Caco-2 (cell line): ENCODE measurements at regions not wholly inside any gene's neighbourhood (a gene's known extent, or its start where the extent isn't known, plus 50 kb on each side); places are given as distances from the start of the nearest gene placed in this dataset.

Source experiments
- BruUV-seq: library from RNA; stranded (reverse); fragments of 400-500 nt; replicated peaks from 2 replicates; lab custom pipeline; 2021; lab: Mats Ljungman, UMichigan
- CTCF ChIA-PET: fragments of 300-600 bp; sonication (Branson Sonifier 250); formaldehyde crosslinking; loops from one replicate; lab custom pipeline; 2022; ENCODE audit warnings: antibody characterized with exemption; lab: Charles Lee
- POLR2A ChIA-PET: fragments of 300-600 bp; sonication (Branson Sonifier 250); formaldehyde crosslinking; loops from one replicate; lab custom pipeline; 2022; ENCODE audit warnings: antibody characterized with exemption; lab: Charles Lee
- DNase-seq, 2 experiments: peaks; one replicate each; pipeline versions ENCODE4 v3.0.0 to v3.0.0-alpha.2; 2020 to 2022
- H3K27me3 ChIP-seq: replicated peaks from 2 replicates; pipeline ENCODE4 v1.6.0; 2011; ENCODE audit warnings: low read length; ENCODE audit not compliant: control insufficient read depth, insufficient read depth
- H3K36me3 ChIP-seq: 2 replicates; pipeline ENCODE4 v1.5.1; 2011; ENCODE audit warnings: low read length; ENCODE audit not compliant: control insufficient read depth, insufficient read depth
- H3K4me1 ChIP-seq: fragments of 250-450 bp; sonication (Bioruptor Pico); 2 replicates; pipeline ENCODE4 v1.5.1; 2020; ENCODE audit warnings: mild to moderate bottlenecking
- H3K4me3 ChIP-seq: 2 replicates; pipeline ENCODE4 v1.5.1; 2011; ENCODE audit warnings: low read depth, mild to moderate bottlenecking, control low read depth, low read length
- H3K9me3 ChIP-seq: fragments of 250-450 bp; sonication (Bioruptor Pico); 2 replicates; pipeline ENCODE4 v1.5.1; 2020; ENCODE audit warnings: mild to moderate bottlenecking, moderate library complexity
- H3K27ac Mint-ChIP-seq: one replicate; pipeline ENCODE4 v1.8.0; 2022; ENCODE audit warnings: mixed read lengths; ENCODE audit not compliant: unreplicated experiment
- H3K27me3 Mint-ChIP-seq: one replicate; pipeline ENCODE4 v1.8.0; 2022; ENCODE audit warnings: mixed read lengths; ENCODE audit not compliant: insufficient read depth, unreplicated experiment
- H3K36me3 Mint-ChIP-seq: one replicate; pipeline ENCODE4 v1.8.0; 2022; ENCODE audit warnings: mild to moderate bottlenecking, mixed read lengths; ENCODE audit not compliant: insufficient read depth, unreplicated experiment
- H3K4me1 Mint-ChIP-seq: one replicate; pipeline ENCODE4 v1.8.0; 2022; ENCODE audit warnings: low read depth, mixed read lengths; ENCODE audit not compliant: unreplicated experiment
- H3K4me3 Mint-ChIP-seq: one replicate; pipeline ENCODE4 v1.8.0; 2022; ENCODE audit warnings: mild to moderate bottlenecking, moderate library complexity, mixed read lengths; ENCODE audit not compliant: unreplicated experiment
- H3K9me3 Mint-ChIP-seq: one replicate; pipeline ENCODE4 v1.8.0; 2022; ENCODE audit warnings: mixed read lengths; ENCODE audit not compliant: unreplicated experiment
- CTCF ChIP-seq, 2 experiments: fragments of 200-600 bp in 1 of 2; IDR thresholded peaks; 1 replicate in 1 of 2; 2 replicates in 1 of 2; pipeline versions ENCODE4 v1.5.1 to v1.8.0; 2011 to 2022; ENCODE audit warnings: antibody characterized with exemption in 1 of 2, control low read depth in 1 of 2, inconsistent platforms in 1 of 2, low read depth in 1 of 2, low read length in 1 of 2, mild to moderate bottlenecking in 1 of 2, moderate library complexity in 1 of 2; ENCODE audit not compliant: insufficient read depth in 1 of 2, severe bottlenecking in 1 of 2, unreplicated experiment in 1 of 2
- intact Hi-C: fragments of 100-400 bp; cut with micrococcal nuclease; formaldehyde crosslinking; loops from one replicate; pipeline ENCODE4 v1.10.0; 2022; ENCODE audit not compliant: unreplicated experiment

DNA sequence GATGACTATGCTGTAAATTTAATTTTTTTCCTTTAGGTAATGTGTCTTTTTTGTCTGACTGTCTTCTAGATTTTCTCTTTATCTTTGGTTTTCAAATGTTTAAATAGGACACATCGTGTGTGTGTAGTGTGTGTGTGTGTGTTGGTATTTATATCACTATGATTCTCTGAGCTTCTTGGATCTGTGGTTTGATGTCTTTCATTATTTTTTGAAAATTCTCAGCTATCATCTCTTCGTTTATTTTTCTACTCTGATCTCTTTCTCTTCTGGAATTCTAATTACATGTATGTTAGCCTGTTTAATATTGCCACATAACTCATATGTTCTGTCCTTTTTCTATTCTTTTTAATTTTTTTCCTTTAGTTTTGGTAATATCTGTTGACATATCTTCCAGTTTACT lies 73.5 kb upstream of the OR10AD1 start:
- intact Hi-C loops: no loop called here

GRCh38 chr12:48266826-48267225 lies 63.7 kb upstream of the OR10AD1 start:
- Mint-ChIP-seq H3K27ac (no peak overlapping the region), H3K27me3 (peaks cover 30% of the 10 kb centered on the region), H3K4me3 (no peak overlapping the region), H3K9me3 (peaks cover 9% of the 10 kb centered on the region), H3K36me3 (no peaks in the 10 kb centered on the region), H3K4me1 (no peaks in the 10 kb centered on the region)
- BruUV-seq: no TSS peak
- Histone ChIP-seq H3K36me3 (no peaks in the 10 kb centered on the region), H3K4me3 (no peak overlapping the region), H3K4me1 (no peaks in the 10 kb centered on the region), H3K9me3 (no peaks in the 10 kb centered on the region; the same call in 1 of the 2 replicates), H3K27me3 (peaks cover 2% of the 10 kb centered on the region; the same call in 1 of the 2 replicates)
- DNase-seq: no peak
- POLR2A ChIA-PET: no interaction called here
- CTCF ChIA-PET: no interaction called here
- intact Hi-C loops: no loop called here
- no peak for TF ChIP-seq CTCF (IDR thresholded peaks at IDR 0.05; ENCODE audit: insufficient read depth in 1 of 2, low read depth in 1 of 2, low read length in 1 of 2, severe bottlenecking in 1 of 2, unreplicated experiment in 1 of 2)

More for the DNA sequence above, 73.5 kb upstream of the OR10AD1 start:
- no peaks in the 10 kb centered on the region for H3K27me3 ChIP-seq
- Mint-ChIP-seq H3K36me3 (no peaks in the 10 kb centered on the region), H3K4me1 (peaks cover 6% of the 10 kb centered on the region), H3K27ac (no peak overlapping the region), H3K27me3 (peaks cover 2% of the 10 kb centered on the region), H3K4me3 (no peak overlapping the region), H3K9me3 (peaks cover 35% of the 10 kb centered on the region)
- no peaks in the 10 kb centered on the region for H3K4me1 ChIP-seq
- POLR2A ChIA-PET: no interaction called here
- peaks cover 7% of the 10 kb centered on the region for H3K9me3 ChIP-seq
- BruUV-seq: no TSS peak
- no peak for TF ChIP-seq CTCF (IDR thresholded peaks at IDR 0.05; ENCODE audit: insufficient read depth in 1 of 2, low read depth in 1 of 2, low read length in 1 of 2, severe bottlenecking in 1 of 2, unreplicated experiment in 1 of 2)
- no peak for DNase-seq
- H3K4me3 ChIP-seq: no peak overlapping the region
- CTCF ChIA-PET: no interaction called here
- no peaks in the 10 kb centered on the region for H3K36me3 ChIP-seq

DNA sequence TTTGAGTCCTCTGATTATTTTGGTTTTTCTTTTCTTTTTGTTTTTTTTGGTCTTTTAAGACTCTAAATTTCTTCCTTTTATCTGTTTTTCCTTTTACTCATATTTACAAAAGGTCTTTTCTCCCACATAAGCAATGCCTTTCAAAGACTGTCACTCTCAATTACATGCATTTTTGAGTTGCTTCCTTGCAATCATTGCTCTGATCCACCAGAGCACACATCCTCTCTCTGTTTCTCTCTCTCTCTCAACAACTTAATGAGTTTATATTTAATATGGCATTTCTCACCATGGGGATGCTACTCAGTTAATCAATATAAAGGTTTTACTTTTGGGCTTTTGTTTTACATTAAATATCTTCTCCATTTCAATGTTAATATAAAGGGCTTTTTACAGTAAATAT lies 62.7 kb upstream of the OR10AD1 start:
- H3K4me1 ChIP-seq: no peaks in the 10 kb centered on the region
- Mint-ChIP-seq H3K36me3 (no peaks in the 10 kb centered on the region), H3K9me3 (peaks cover 9% of the 10 kb centered on the region), H3K4me3 (no peak overlapping the region), H3K4me1 (no peaks in the 10 kb centered on the region), H3K27ac (no peak overlapping the region), H3K27me3 (peaks cover 28% of the 10 kb centered on the region)
- BruUV-seq: no TSS peak
- no peaks in the 10 kb centered on the region; the same call in 1 of the 2 replicates for H3K9me3 ChIP-seq
- no peaks in the 10 kb centered on the region for H3K36me3 ChIP-seq
- H3K4me3 ChIP-seq: no peak overlapping the region
- DNase-seq: no peak
- intact Hi-C loops: no loop called here
- no peak for TF ChIP-seq CTCF (IDR thresholded peaks at IDR 0.05; ENCODE audit: insufficient read depth in 1 of 2, low read depth in 1 of 2, low read length in 1 of 2, severe bottlenecking in 1 of 2, unreplicated experiment in 1 of 2)
- CTCF ChIA-PET: no interaction called here
- POLR2A ChIA-PET: no interaction called here
- peaks cover 2% of the 10 kb centered on the region; the same call in 1 of the 2 replicates for H3K27me3 ChIP-seq
